SU-DHL-6 (cell line): ENCODE measurements at regions not wholly inside any gene's neighbourhood (a gene's known extent, or its start where the extent isn't known, plus 50 kb on each side); places are given as distances from the start of the nearest gene placed in this dataset.

Source experiments
- H2AFZ ChIP-seq: fragments of 200-600 bp; sonication (generic); 2 replicates; pipeline ENCODE4 v1.6.1; 2014; ENCODE audit warnings: low read depth, mild to moderate bottlenecking, moderate library complexity, mixed read lengths, antibody characterized with exemption, low read length; ENCODE audit not compliant: severe bottlenecking
- H3F3A ChIP-seq: fragments of 200-600 bp; shearing (Covaris generic); 2 replicates; pipeline ENCODE4 v1.6.0; 2016; ENCODE audit warnings: antibody characterized with exemption, mild to moderate bottlenecking; ENCODE audit not compliant: insufficient read depth
- H3K27ac ChIP-seq: fragments of 200-600 bp; sonication (generic); 2 replicates; pipeline ENCODE4 v1.5.1; 2016; ENCODE audit warnings: low read depth, mild to moderate bottlenecking, low read length, moderate library complexity, mixed read lengths
- H3K27me3 ChIP-seq: fragments of 200-600 bp; sonication (generic), shearing (Covaris generic); 2 replicates; pipeline ENCODE4 v1.6.0; 2014; ENCODE audit warnings: mild to moderate bottlenecking, low read length
- H3K36me3 ChIP-seq: fragments of 200-600 bp; sonication (generic); 2 replicates; pipeline ENCODE4 v1.6.1; 2014; ENCODE audit warnings: mild to moderate bottlenecking, low read length, mixed read lengths
- H3K4me2 ChIP-seq: fragments of 300-600, 200-600 bp; shearing (Covaris generic), sonication (generic); 2 replicates; pipeline ENCODE4 v1.6.0; 2014; ENCODE audit warnings: low read length, low read depth, mild to moderate bottlenecking; ENCODE audit not compliant: poor library complexity, severe bottlenecking
- H3K4me3 ChIP-seq: fragments of 200-600 bp; sonication (generic); 2 replicates; pipeline ENCODE4 v1.5.1; 2014; ENCODE audit warnings: antibody characterized with exemption, low read length, mild to moderate bottlenecking, mixed read lengths; ENCODE audit not compliant: insufficient read depth, poor library complexity, severe bottlenecking
- H3K79me2 ChIP-seq: fragments of 200-600 bp; sonication (generic); 2 replicates; pipeline ENCODE4 v1.6.1; 2014; ENCODE audit warnings: mild to moderate bottlenecking, low read length, moderate library complexity; ENCODE audit not compliant: insufficient read depth
- H3K9ac ChIP-seq: fragments of 200-600 bp; sonication (generic); 2 replicates; pipeline ENCODE4 v1.7.0; 2014; ENCODE audit warnings: mild to moderate bottlenecking, low read length
- H3K9me2 ChIP-seq: fragments of 200-600 bp; sonication (generic); replicated peaks from 2 replicates; pipeline ENCODE4 v1.6.1; 2014; ENCODE audit warnings: low read length; ENCODE audit not compliant: insufficient read depth
- H3K9me3 ChIP-seq: fragments of 200-600 bp; sonication (generic); 2 replicates; pipeline ENCODE4 v1.6.1; 2014; ENCODE audit warnings: low read length, mixed read lengths; ENCODE audit not compliant: insufficient read depth
- H4K20me1 ChIP-seq: fragments of 200-600 bp; sonication (generic); 2 replicates; pipeline ENCODE4 v1.6.1; 2014; ENCODE audit warnings: low read depth, mild to moderate bottlenecking, antibody characterized with exemption, low read length, moderate library complexity, mixed read lengths
- EZH2phosphoT487 ChIP-seq: fragments of 200-600 bp; sonication (generic), shearing (Covaris generic); conservative IDR thresholded peaks from 2 replicates; pipeline ENCODE4 v1.6.1; 2018; ENCODE audit warnings: mild to moderate bottlenecking, antibody characterized with exemption, low read length, moderate library complexity, mixed read lengths
- TF ChIP-seq, protein P1 (sequence below): fragments of 200-600 bp; sonication (generic); IDR thresholded peaks from one replicate; pipeline ENCODE4 v1.5.1; 2017; ENCODE audit warnings: antibody characterized with exemption, mild to moderate bottlenecking, low read length, moderate library complexity; ENCODE audit not compliant: insufficient read depth, poor library complexity, severe bottlenecking

DNA sequence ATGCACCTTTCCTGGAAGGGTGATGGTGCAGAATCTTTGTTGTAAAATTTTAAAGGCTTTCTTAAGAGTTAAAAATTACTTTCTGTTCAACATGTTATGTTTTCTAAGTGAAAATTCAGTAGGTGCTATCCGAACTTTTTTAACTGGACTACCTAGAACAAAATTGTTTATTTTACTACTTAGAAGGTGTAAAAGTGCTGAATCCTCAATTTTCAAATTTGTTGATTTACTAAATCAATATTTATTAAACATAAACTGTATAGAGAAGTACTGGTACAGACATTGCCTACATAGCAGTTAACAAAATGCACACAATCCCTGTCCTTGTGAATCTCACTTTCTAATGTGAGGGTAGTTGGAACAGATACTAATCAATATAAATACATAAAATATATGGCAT lies 277.5 kb downstream of the CTH start:
- no peak overlapping the region for H3K4me3 ChIP-seq
- no peaks in the 10 kb centered on the region for H4K20me1 ChIP-seq
- H2AFZ ChIP-seq, result no peak overlapping the region
- H3F3A ChIP-seq, result no peaks in the 10 kb centered on the region
- no peaks in the 10 kb centered on the region for H3K79me2 ChIP-seq
- no peaks in the 10 kb centered on the region for H3K36me3 ChIP-seq
- no peak overlapping the region for H3K4me2 ChIP-seq
- TF ChIP-seq, protein P1, sequence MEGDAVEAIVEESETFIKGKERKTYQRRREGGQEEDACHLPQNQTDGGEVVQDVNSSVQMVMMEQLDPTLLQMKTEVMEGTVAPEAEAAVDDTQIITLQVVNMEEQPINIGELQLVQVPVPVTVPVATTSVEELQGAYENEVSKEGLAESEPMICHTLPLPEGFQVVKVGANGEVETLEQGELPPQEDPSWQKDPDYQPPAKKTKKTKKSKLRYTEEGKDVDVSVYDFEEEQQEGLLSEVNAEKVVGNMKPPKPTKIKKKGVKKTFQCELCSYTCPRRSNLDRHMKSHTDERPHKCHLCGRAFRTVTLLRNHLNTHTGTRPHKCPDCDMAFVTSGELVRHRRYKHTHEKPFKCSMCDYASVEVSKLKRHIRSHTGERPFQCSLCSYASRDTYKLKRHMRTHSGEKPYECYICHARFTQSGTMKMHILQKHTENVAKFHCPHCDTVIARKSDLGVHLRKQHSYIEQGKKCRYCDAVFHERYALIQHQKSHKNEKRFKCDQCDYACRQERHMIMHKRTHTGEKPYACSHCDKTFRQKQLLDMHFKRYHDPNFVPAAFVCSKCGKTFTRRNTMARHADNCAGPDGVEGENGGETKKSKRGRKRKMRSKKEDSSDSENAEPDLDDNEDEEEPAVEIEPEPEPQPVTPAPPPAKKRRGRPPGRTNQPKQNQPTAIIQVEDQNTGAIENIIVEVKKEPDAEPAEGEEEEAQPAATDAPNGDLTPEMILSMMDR, result no peak
- no peak for TF ChIP-seq EZH2phosphoT487
- no peaks in the 10 kb centered on the region for H3K9me3 ChIP-seq
- H3K9me2 ChIP-seq, result no peaks in the 10 kb centered on the region
- no peak overlapping the region for H3K27ac ChIP-seq
- no peak overlapping the region for H3K9ac ChIP-seq
- no peaks in the 10 kb centered on the region for H3K27me3 ChIP-seq

- Histone ChIP-seq H3K36me3 (no peaks in the 10 kb centered on the region), H3K27ac (no peak overlapping the region), H3K9me3 (no peaks in the 10 kb centered on the region), H2AFZ (no peak overlapping the region), H3K4me3 (no peak overlapping the region), H3K27me3 (no peaks in the 10 kb centered on the region), H3F3A (no peaks in the 10 kb centered on the region), H3K79me2 (no peaks in the 10 kb centered on the region), H4K20me1 (no peaks in the 10 kb centered on the region), H3K9me2 (no peaks in the 10 kb centered on the region), H3K4me2 (no peak overlapping the region), H3K9ac (no peak overlapping the region)
- no peak for TF ChIP-seq EZH2phosphoT487
- TF ChIP-seq, protein P1, result no peak
Observed at GRCh38 chr1:70706381-70707037, 295.4 kb downstream of the CTH start.

DNA sequence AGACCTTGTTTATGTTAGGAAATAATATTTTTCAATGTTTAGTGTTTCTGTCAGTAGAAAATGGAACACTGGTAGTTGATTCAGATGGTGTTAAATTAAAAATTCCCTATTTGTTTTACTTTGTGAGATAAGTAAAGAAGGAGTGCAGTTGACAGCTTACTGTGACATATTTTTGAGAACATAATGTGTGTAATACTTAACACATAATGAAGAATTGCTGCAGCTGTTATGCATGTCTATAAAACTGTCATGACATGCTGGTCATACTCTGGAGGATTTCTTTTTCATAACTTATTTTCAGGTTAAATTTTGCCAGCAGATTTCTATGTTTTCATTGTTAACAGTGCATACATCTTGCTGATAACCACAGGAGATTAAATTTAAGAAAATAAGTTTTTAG lies 296.1 kb downstream of the CTH start:
- H2AFZ ChIP-seq, result no peak overlapping the region
- no peak overlapping the region for H3K9ac ChIP-seq
- H3K27me3 ChIP-seq, result no peaks in the 10 kb centered on the region
- H3K27ac ChIP-seq, result no peak overlapping the region
- H3K4me3 ChIP-seq, result no peak overlapping the region
- no peaks in the 10 kb centered on the region for H3F3A ChIP-seq
- TF ChIP-seq, protein P1, result no peak
- no peak for TF ChIP-seq EZH2phosphoT487
- H3K9me2 ChIP-seq, result no peaks in the 10 kb centered on the region
- no peaks in the 10 kb centered on the region for H3K9me3 ChIP-seq
- no peaks in the 10 kb centered on the region for H3K36me3 ChIP-seq
- H3K4me2 ChIP-seq, result no peak overlapping the region
- no peaks in the 10 kb centered on the region for H3K79me2 ChIP-seq
- H4K20me1 ChIP-seq, result no peaks in the 10 kb centered on the region
